SU-DHL-6 (cell line): ENCODE measurements at regions not wholly inside any gene's neighbourhood (a gene's known extent, or its start where the extent isn't known, plus 50 kb on each side); places are given as distances from the start of the nearest gene placed in this dataset.

Experiments used
- EZH2phosphoT487 ChIP-seq: fragments of 200-600 bp; sonication (generic), shearing (Covaris generic); conservative IDR thresholded peaks from 2 replicates; pipeline ENCODE4 v1.6.1; 2018; ENCODE audit warnings: mild to moderate bottlenecking, antibody characterized with exemption, low read length, moderate library complexity, mixed read lengths
- TF ChIP-seq, protein P1 (sequence below): fragments of 200-600 bp; sonication (generic); IDR thresholded peaks from one replicate; pipeline ENCODE4 v1.5.1; 2017; ENCODE audit warnings: antibody characterized with exemption, mild to moderate bottlenecking, low read length, moderate library complexity; ENCODE audit not compliant: insufficient read depth, poor library complexity, severe bottlenecking

DNA sequence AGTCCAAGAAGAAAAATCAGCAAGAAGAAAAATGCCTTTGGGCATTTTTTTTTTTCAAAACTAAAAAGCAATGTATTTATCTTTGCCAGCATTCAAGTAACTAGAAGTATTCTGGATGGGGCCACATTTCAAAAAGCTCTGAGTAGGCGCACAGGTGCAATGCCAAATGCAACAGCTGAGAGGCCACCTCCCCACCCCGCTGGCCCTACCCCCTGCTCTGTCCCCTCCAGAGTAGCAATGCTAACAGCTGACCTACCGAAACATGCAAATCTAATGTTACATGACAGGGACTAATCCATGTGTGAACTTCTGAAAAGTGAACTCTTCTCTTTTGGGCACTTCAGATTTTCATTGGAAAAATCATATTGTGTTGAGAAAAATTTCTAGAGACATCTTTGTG lies 153.7 kb upstream of the SLC38A2 start:
- TF ChIP-seq, protein P1, sequence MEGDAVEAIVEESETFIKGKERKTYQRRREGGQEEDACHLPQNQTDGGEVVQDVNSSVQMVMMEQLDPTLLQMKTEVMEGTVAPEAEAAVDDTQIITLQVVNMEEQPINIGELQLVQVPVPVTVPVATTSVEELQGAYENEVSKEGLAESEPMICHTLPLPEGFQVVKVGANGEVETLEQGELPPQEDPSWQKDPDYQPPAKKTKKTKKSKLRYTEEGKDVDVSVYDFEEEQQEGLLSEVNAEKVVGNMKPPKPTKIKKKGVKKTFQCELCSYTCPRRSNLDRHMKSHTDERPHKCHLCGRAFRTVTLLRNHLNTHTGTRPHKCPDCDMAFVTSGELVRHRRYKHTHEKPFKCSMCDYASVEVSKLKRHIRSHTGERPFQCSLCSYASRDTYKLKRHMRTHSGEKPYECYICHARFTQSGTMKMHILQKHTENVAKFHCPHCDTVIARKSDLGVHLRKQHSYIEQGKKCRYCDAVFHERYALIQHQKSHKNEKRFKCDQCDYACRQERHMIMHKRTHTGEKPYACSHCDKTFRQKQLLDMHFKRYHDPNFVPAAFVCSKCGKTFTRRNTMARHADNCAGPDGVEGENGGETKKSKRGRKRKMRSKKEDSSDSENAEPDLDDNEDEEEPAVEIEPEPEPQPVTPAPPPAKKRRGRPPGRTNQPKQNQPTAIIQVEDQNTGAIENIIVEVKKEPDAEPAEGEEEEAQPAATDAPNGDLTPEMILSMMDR = no peak
- TF ChIP-seq EZH2phosphoT487 = no peak
